SK-N-SH (cell line): ENCODE measurements at regions not wholly inside any gene's neighbourhood (a gene's known extent, or its start where the extent isn't known, plus 50 kb on each side); places are given as distances from the start of the nearest gene placed in this dataset.

Experiments used
- CTCF ChIA-PET: fragments of 300-600, 350-600 bp; formaldehyde crosslinking; extraction: SDS; loops from one replicate; lab custom pipeline; 2021; lab: Yijun Ruan, JAX
- POLR2A ChIA-PET: fragments of 350-600 bp; sonication (Branson Sonifier 250); formaldehyde crosslinking; extraction: SDS; loops from one replicate; lab custom pipeline; 2020; ENCODE audit warnings: antibody characterized with exemption, inconsistent platforms; lab: Yijun Ruan, JAX
- DNase-seq: peaks from one replicate; pipeline ENCODE4 v3.0.0; 2012
- H2AFZ ChIP-seq: fragments of 200-600 bp; sonication (generic); 2 replicates; pipeline ENCODE4 v1.8.1; 2016; ENCODE audit warnings: antibody characterized with exemption, mild to moderate bottlenecking, low read depth
- H3F3A ChIP-seq: fragments of 200-600 bp; sonication (generic); replicated peaks from 2 replicates; pipeline ENCODE3; 2016; ENCODE audit warnings: antibody characterized with exemption, mild to moderate bottlenecking; ENCODE audit not compliant: insufficient read depth
- H3K27ac ChIP-seq, 2 experiments: fragments of 200-500 bp in 1 of 2; fragments of 200-600 bp in 1 of 2; sonication (Bioruptor generic) in 1 of 2; sonication (generic), shearing (Covaris generic) in 1 of 2; 2 replicates each; pipeline versions ENCODE4 v1.5.1 to v1.6.1; 2014 to 2016; ENCODE audit warnings: low read depth in 2 of 2, inconsistent platforms in 1 of 2, low read length in 1 of 2, mild to moderate bottlenecking in 1 of 2, mixed read lengths in 1 of 2
- H3K27me3 ChIP-seq: fragments of 200-600 bp; sonication (generic), shearing (Covaris generic); 2 replicates; pipeline ENCODE4 v1.6.1; 2016; ENCODE audit warnings: mixed run types; ENCODE audit not compliant: insufficient read depth
- H3K36me3 ChIP-seq, 2 experiments: fragments of 200-500 bp in 1 of 2; fragments of 200-600 bp in 1 of 2; sonication (Bioruptor generic) in 1 of 2; sonication (generic) in 1 of 2; replicated peaks in 1 of 2; 2 replicates each; pipeline versions ENCODE3 to v1.5.1; 2014 to 2016; ENCODE audit warnings: low read length in 1 of 2, mild to moderate bottlenecking in 1 of 2; ENCODE audit not compliant: insufficient read depth in 2 of 2, control insufficient read depth in 1 of 2
- H3K4me1 ChIP-seq, 2 experiments: fragments of 200-500 bp in 1 of 2; fragments of 200-600 bp in 1 of 2; sonication (Bioruptor generic) in 1 of 2; sonication (generic), shearing (Covaris generic) in 1 of 2; 2 replicates each; pipeline versions ENCODE4 v1.5.1 to v1.6.1; 2014 to 2016; ENCODE audit warnings: low read depth in 1 of 2, low read length in 1 of 2, mixed run types in 1 of 2; ENCODE audit not compliant: insufficient read depth in 2 of 2, control insufficient read depth in 1 of 2
- H3K4me2 ChIP-seq: fragments of 200-600 bp; sonication (generic), shearing (Covaris generic); 2 replicates; pipeline ENCODE4 v1.6.1; 2017; ENCODE audit warnings: mixed run types
- H3K4me3 ChIP-seq, 2 experiments: fragments of 200-500 bp in 1 of 2; fragments of 200-600 bp in 1 of 2; sonication (Bioruptor generic) in 1 of 2; sonication (generic), shearing (Covaris generic) in 1 of 2; 2 replicates each; pipeline versions ENCODE4 v1.5.1 to v1.8.1; 2014 to 2016; ENCODE audit warnings: low read depth in 2 of 2, inconsistent platforms in 1 of 2, low read length in 1 of 2, mild to moderate bottlenecking in 1 of 2, mixed read lengths in 1 of 2, moderate library complexity in 1 of 2
- H3K79me2 ChIP-seq: fragments of 200-600 bp; sonication (generic); 2 replicates; pipeline ENCODE4 v1.8.1; 2017; ENCODE audit warnings: mild to moderate bottlenecking; ENCODE audit not compliant: insufficient read depth
- H3K9ac ChIP-seq: fragments of 200-600 bp; sonication (generic); 2 replicates; pipeline ENCODE4 v1.6.1; 2017; ENCODE audit warnings: mixed run types
- H3K9me2 ChIP-seq: fragments of 200-600 bp; sonication (generic); 2 replicates; pipeline ENCODE4 v1.6.1; 2017; ENCODE audit warnings: mixed run types
- H3K9me3 ChIP-seq: fragments of 200-600 bp; sonication (generic); 2 replicates; pipeline ENCODE4 v1.6.1; 2017; ENCODE audit warnings: mixed run types, mild to moderate bottlenecking, moderate library complexity
- H4K20me1 ChIP-seq: fragments of 200-600 bp; sonication (generic); 2 replicates; pipeline ENCODE4 v1.6.1; 2017; ENCODE audit warnings: mild to moderate bottlenecking, mixed run types; ENCODE audit not compliant: insufficient read depth
- EZH2phosphoT487 ChIP-seq: fragments of 200-600 bp; sonication (generic); IDR thresholded peaks from 2 replicates; pipeline ENCODE4 v1.6.1; 2017; ENCODE audit warnings: low read depth, mixed run types, mild to moderate bottlenecking, antibody characterized with exemption, moderate library complexity, borderline replicate concordance
- FOSL2 ChIP-seq: IDR thresholded peaks from 2 replicates; pipeline ENCODE4 v1.4.0; 2012; ENCODE audit warnings: low read depth, mild to moderate bottlenecking, moderate library complexity, borderline replicate concordance
- FOXM1 ChIP-seq: IDR thresholded peaks from 2 replicates; pipeline ENCODE4 v1.4.0; 2012; ENCODE audit warnings: low read depth, mild to moderate bottlenecking
- GATA2 ChIP-seq: sonication (generic); formaldehyde crosslinking; IDR thresholded peaks from 2 replicates; pipeline ENCODE4 v1.5.0; 2020; ENCODE audit warnings: mild to moderate bottlenecking, missing genetic modification reagents
- MAX ChIP-seq: IDR thresholded peaks from 2 replicates; pipeline ENCODE4 v1.4.0; 2012; ENCODE audit warnings: low read depth
- NRF1 ChIP-seq: IDR thresholded peaks from 2 replicates; pipeline ENCODE4 v1.6.1; 2012; ENCODE audit warnings: low read depth, mild to moderate bottlenecking, low read length
- RFX5 ChIP-seq: IDR thresholded peaks from 2 replicates; pipeline ENCODE4 v1.6.1; 2012; ENCODE audit warnings: mild to moderate bottlenecking, improper control_type of control experiment, low read length
- USF1 ChIP-seq: IDR thresholded peaks from 2 replicates; pipeline ENCODE4 v1.4.0; 2012; ENCODE audit warnings: low read depth, borderline replicate concordance
- USF2 ChIP-seq: fragments of 150-350 bp; IDR thresholded peaks from 2 replicates; pipeline ENCODE4 v1.6.1; 2017; ENCODE audit warnings: antibody characterized with exemption, low read length, low read depth, borderline replicate concordance
- WGBS: methylation state at CpG from one replicate; pipeline ENCODE4 v1.1.6; 2017; ENCODE audit warnings: low lambda C conversion rate; 5-methylcytosine and 5-hydroxymethylcytosine counted together

- no peaks in the 10 kb centered on the region for H3K79me2 ChIP-seq
- no peak overlapping the region for H2AFZ ChIP-seq
- TF ChIP-seq FOXM1 (no peak), GATA2 (CRISPR knock-in tag) (no peak), FOSL2 (no peak), RFX5 (no peak)
- TF ChIP-seq, all 33 proteins: peak for 0
- H3K9me2 ChIP-seq: no peaks in the 10 kb centered on the region
- CTCF ChIA-PET: interaction anchor here (0.6 kb wide), 1 partner anchor 96 kb away, joined by 3 read pairs; no protein-coding TSS in a partner anchor
- H3K4me1 ChIP-seq: no peaks in the 10 kb centered on the region
- H3K27me3 ChIP-seq: no peaks in the 10 kb centered on the region
- POLR2A ChIA-PET: no interaction called here
- H3K27ac ChIP-seq: no peak overlapping the region
- H3K36me3 ChIP-seq: no peaks in the 10 kb centered on the region
- H4K20me1 ChIP-seq: no peaks in the 10 kb centered on the region
- no peak overlapping the region for H3K4me3 ChIP-seq
- no peak overlapping the region for H3K9ac ChIP-seq
- WGBS: 25% methylated on average over 6 of the region's 6 CpGs
- no peak overlapping the region for H3K4me2 ChIP-seq
- no peak for DNase-seq
- no peaks in the 10 kb centered on the region for H3F3A ChIP-seq
- no peaks in the 10 kb centered on the region for H3K9me3 ChIP-seq
Observed at GRCh38 chr20:39492223-39492797, 530.2 kb downstream of the DHX35 start.

- Histone ChIP-seq H3K4me3 (no peak overlapping the region), H3K27me3 (no peaks in the 10 kb centered on the region), H3K9ac (no peak overlapping the region), H3K9me2 (no peaks in the 10 kb centered on the region), H3F3A (no peaks in the 10 kb centered on the region), H3K27ac (no peak overlapping the region), H4K20me1 (no peaks in the 10 kb centered on the region), H3K9me3 (no peaks in the 10 kb centered on the region), H3K79me2 (no peaks in the 10 kb centered on the region), H3K4me1 (no peaks in the 10 kb centered on the region), H3K36me3 (no peaks in the 10 kb centered on the region), H2AFZ (no peak overlapping the region), H3K4me2 (no peak overlapping the region)
- no peak for DNase-seq
- no peak for TF ChIP-seq EZH2phosphoT487
- TF ChIP-seq MAX: no peak
- TF ChIP-seq NRF1: no peak
- TF ChIP-seq USF1: no peak
- TF ChIP-seq USF2: no peak
- 53% methylated on average over 1 of the region's 1 CpG for WGBS
- POLR2A ChIA-PET: no interaction called here
- CTCF ChIA-PET: no interaction called here
Observed at GRCh38 chr20:39491711-39492110, 529.6 kb downstream of the DHX35 start.
